ENCODE measurements at regions not wholly inside any gene's neighbourhood (a gene's known extent, or its start where the extent isn't known, plus 50 kb on each side); places are given as distances from the start of the nearest gene placed in this dataset.

DNA sequence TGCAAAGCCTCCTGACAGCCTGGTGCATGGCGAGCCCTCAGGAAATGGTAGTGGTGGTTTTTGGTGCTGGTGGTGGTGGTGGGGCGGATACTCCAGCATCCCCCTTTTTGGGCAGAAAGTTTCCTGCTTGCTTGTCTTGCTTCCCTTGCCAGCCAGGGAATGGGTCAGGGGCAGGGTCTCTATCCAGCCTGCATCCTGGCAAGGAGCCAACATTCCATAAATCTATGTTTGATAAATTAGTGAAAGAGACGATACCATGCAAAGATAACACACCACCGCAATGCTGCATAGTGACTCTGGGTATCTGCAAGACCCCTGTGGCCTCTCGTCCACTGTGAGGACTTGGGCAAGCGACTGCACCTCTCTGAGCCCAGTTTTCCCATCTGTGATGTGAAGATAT, 246.2 kb downstream of the LRFN2 start:
- DNase-seq (ENCODE audit: low spot score), result no peak

DNA sequence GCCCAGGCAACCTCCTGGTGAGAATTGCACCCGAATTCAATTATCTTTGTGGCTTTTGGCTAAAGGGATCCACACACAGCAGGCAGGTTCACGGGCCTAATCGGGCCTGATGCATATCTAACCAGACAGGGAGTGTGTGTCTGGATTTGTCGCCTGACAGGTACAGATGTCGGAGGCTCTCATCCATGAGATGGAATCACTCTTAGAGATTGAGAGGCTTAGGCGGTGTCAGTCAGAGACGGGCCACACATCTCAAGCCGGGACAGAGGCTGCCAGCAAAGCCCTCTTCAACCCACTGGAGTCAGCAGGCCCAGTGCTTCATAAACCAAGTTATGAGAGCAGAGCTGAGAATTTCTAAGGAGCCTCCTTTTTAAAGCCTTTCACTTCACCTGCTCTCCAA, 247.0 kb downstream of the LRFN2 start:
- no peak for DNase-seq (ENCODE audit: low spot score)

- DNase-seq (ENCODE audit: low spot score), result no peak
Measured at GRCh38 chr6:40338306-40338705, 248.9 kb downstream of the LRFN2 start.

GRCh38 chr6:40336940-40337760, 250.0 kb downstream of the LRFN2 start:
- DNase-seq (ENCODE audit: low spot score), result no peak

DNA sequence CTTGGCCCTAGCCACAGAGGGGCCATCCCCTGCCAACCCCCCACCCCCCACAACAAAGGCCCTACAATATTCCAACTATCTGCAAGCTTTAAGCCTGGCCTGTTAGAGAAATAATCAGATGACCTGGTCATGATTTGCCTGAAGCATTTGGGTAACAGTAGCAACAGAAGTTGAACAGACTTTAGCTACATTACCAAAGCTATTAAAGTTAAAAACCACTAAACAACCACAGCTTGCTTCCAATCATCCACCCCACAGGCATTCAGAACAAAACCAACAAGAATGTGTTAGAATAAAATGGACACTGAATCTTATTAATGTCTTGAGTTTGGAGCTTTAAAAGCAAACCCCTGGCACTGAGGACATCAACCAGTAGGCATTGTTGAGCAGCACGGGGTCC, 250.9 kb downstream of the LRFN2 start:
- DNase-seq (ENCODE audit: low spot score), result no peak

DNA sequence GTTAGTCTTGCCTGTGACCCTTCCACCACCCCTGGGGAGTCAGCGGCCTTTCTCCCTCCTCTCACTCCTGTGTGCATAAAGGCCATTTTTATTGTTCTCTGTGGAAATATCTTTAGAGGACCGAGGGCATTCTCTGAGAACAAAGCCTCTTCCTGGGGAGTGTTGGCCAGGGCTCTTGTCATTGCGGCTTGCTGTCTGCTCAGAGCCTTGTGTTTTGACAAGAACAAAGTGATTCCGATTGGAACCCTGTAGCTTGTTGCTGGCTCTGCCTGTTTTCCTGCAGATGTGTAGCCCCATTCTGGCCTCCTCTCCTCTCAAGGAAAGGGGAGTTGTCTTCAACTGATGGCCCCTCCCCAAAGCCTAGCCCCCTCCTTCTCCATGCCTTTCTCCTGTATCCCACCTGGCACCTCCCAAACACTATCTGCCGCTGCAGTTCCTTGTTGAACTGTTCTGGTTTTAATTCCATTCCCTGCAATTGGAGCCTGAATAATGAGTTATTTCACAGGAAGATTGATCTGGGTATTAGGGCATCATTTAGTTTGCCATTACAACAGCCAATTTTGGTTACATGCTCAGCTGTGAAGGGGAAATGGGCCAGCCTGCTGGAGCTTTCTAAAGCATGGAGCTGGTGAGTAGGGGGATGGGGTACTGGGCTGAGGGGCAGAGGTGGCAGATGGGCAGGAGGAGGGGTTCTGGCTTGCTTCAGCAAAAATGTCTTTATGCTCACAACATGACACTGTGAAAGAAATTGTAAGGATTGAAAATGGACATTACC, 252.5 kb downstream of the LRFN2 start:
- no peak for DNase-seq (ENCODE audit: low spot score)

DNA sequence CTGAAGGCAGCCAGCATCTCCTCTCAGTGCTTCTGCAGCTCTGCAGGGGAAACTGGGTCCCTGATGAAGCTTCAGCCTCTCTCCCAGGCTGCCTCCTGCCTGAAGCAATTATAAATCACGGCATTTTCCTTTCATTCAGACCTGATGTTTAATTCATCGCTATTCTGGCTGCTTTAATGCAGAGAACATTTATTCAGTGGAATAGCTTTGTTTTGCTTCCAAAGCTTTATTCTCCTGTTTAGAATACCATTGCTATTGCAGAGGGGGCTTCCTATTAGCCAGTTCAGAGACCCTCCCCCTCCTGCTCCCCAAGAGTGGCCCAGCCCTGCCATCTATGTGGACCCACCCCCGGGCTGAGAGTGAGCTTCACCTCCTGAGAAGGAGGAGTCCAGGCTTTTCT, 255.6 kb downstream of the LRFN2 start:
- DNase-seq (ENCODE audit: low spot score), result no peak

DNA sequence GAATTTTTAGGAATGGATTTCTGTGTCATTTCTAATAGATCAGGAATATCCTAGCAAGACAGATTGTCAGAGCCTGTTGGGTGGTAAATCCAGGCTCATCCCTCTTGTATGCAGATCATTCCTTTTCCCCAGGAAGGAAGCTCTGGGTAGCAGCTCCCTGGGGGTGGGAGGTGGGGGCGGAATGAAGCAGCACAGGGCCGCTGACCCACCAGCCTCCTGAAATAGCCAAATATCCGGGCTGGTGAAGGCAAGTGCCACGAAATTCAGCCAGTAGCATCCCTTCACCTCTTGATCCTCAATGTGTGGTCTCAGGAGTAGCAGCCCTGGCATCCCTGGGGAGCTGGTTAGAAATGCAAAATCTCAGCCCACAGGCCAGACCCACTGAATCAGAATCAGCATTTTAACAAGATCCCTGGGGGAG, 256.9 kb downstream of the LRFN2 start:
- no peak for DNase-seq (ENCODE audit: low spot score)

DNA sequence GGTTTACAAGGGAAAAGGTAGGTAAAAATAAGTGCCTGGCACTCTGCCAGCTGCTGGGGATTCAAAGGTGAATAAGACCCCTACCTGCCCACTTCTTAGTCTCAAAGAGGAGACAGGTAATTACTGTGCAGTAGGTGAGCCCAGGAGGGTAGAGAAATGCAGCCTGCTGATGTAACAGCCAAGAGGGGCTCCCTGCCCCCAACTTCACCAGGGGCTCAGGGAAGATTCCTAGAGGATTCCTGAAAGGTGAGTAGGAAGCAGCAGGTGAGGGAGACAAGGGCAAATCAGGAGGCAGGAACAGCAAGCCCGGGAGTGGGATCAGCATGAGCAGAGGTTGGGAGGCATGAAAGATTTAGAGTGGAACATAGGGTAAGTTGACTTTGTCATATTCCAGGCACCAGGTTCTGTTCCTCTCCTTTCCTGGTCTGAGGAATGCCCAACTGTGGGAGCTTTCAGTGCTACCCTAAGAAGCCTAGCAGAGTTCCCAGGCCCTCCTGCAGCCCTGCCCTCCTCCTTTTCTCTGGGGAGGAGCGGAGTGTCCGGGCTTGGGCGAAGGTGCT, 258.1 kb downstream of the LRFN2 start:
- no peak for DNase-seq (ENCODE audit: low spot score)

DNA sequence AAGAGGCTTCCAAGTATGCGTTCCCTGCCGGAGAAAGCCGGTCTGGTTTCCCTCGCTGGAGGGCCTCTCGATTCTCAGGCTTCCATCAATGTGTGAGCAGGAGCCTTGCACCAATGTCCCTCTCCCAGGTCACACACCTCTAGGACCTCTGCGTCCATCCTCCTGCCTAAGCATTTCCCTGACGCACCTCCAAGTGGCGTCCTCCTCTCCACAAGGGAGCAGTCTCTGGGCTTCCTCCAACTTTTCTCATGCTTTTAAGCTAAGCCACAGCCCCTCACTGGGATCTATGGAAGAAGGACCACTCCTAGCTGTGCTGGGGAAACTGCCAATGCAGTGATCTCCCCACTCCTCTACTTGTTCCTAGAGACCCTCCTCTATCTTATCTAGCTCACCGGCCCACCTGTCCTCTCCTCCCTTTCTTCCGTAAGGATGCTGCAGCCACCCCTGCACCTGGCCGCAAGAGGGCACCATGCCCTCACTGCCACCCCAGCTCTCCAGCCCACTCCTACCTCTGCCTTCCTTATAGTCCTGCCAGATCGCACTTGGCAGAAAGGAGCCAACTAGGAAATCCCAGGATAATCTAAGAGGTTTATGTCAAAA, 258.7 kb downstream of the LRFN2 start:
- peak; percentile 22 for DNase-seq (ENCODE audit: low spot score)

DNA sequence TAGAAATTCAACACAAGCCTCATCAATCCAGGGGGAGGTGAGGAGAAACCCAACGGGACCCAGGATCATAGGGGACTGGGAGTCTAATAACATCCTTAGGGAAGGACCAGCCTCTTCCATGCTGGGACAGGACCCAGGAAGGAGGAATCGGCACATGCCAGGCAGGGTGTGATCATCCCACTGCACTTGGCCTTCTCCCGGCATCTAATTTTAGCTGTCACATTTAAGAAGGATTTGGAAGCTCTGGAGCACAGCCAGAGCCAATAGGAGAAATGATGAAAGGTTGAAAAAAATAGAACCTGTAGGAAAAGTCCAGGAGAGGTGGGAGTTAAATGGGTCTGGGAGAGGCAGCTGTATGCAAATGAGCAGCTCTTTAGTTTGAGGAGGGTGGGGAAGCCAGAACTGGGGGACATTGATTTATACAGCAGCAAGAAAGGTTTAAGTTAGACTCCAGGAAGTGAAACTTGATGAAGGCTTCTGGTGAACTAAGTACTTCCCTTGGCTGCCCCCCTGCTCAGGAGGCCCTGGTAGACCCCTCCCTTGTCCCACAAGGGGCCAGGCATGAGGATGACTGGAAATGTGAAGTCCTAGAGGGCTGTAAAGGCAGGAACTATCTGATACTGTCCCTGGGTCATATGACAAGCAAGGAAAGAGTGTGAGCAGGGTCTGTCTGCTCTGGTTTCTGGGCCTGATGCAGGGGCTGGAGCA, 260.3 kb downstream of the LRFN2 start:
- DNase-seq (ENCODE audit: low spot score), result no peak

DNA sequence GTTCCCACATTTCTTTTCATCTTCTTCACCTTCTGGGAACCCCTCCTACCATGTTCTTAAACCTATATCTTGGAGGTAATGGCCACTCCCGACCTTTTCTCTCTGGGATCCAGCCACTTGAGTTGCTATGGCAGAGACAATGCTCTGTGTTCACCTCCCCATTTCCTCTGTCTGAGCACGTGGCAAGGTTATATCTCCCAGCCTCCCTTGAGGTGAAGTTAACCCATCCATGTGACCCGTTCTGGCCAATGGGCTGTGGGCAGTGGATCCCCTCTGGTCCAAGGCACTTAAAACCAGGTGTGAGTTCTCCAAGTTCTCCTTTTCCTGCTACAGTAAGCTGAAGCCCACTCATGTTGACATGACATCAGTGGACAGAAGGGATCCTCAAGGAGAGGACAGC, 261.4 kb downstream of the LRFN2 start:
- DNase-seq (ENCODE audit: low spot score), result no peak

GRCh38 chr6:40325041-40325440, 262.1 kb downstream of the LRFN2 start:
- no peak for DNase-seq (ENCODE audit: low spot score)

GRCh38 chr6:40323881-40324634, 263.1 kb downstream of the LRFN2 start:
- DNase-seq (ENCODE audit: low spot score), result no peak

DNA sequence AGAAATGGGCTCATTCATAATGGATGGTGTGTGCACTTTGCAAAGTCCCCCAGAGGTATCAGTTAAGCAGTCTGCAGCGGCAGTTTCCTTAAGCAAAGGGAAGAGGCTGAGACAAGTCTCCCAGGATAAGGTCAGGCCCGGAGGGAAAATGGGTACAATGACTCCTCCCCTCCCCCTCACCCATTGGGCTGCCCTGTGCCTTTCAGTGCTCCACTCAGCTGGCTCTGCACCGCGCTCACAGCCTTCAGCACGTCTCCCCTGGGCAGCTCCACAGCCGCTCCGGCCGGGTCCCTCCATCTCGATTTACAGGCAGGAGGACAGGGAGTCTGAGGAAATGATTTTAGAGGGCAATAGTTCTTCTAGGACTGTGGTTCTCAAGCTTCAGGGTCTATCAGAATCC, 264.8 kb downstream of the LRFN2 start:
- no peak for DNase-seq (ENCODE audit: low spot score)

GRCh38 chr6:40321616-40322015, 265.5 kb downstream of the LRFN2 start:
- DNase-seq (ENCODE audit: low spot score), result no peak

DNA sequence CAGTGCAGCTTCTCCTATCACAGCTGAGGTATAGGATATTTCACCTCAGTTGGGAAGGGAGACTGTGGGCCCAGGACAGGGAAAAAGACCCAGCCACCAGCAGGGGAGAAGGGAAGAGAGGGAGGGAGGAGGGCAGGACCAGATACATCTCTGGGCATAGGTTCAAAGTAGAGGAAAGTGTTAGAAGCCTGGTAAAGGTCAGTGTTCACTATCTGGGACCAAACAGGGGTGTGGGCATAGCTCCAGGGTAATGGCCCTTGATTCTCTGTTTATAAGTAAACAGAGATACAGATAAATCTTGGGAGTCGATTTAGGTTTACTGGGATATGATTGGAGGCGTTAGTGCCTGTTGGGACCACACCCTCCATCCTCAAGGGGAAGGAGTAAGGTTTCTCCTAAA, 266.2 kb downstream of the LRFN2 start:
- no peak for DNase-seq (ENCODE audit: low spot score)

DNA sequence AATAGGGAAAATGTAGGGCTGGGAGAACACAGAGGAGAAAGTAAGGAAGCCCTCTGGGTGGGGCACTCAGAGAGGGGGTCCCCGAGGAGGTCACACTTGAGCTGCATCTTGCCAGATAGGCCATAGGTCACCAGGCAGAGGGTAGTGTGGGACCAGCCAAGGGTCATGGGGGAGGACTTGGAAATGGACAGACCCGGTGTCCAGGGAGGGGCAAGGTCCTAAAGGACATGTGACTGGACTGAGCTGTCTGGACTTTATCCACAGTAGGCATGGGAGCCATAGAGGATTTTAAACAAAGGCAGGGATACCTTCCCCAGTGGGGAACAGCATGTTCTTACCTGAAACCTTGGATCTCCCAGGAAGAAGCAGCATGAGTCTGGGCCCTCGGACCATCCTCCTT, 266.7 kb downstream of the LRFN2 start:
- no peak for DNase-seq (ENCODE audit: low spot score)

GRCh38 chr6:40319124-40319523, 268.0 kb downstream of the LRFN2 start:
- no peak for DNase-seq (ENCODE audit: low spot score)

DNA sequence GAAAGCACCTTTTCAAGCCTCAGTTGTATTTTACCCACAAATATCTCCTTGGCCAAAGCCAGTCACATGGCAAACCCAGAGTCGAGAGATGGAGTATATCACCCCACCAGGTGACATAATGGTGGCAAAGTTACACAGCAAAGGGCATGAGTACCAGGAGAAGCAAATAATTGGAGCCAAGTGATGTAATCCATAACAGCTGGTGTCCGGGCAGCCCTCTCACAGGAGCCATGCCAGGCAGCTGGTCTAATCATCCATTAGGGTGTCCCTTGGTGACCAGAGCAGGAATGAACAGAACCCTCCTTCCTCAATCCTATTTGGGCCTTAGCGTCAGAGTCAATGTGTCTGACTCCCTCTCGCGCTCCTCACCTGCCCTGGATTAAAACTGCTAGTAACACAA, 272.1 kb downstream of the LRFN2 start:
- DNase-seq (ENCODE audit: low spot score), result no peak

- DNase-seq (ENCODE audit: low spot score), result no peak
Measured at GRCh38 chr6:40313582-40313981, 273.6 kb downstream of the LRFN2 start.

Data from LoVo (cell line).